ENCODE measurements at regions not wholly inside any gene's neighbourhood (a gene's known extent, or its start where the extent isn't known, plus 50 kb on each side); places are given as distances from the start of the nearest gene placed in this dataset.

GRCh38 chrX:115408771-115409400, 119.4 kb downstream of the LUZP4 start:
- Mint-ChIP-seq H3K9me3 (no peaks in the 10 kb centered on the region), H3K4me3 (no peak overlapping the region), H3K4me1 (no peaks in the 10 kb centered on the region), H3K27me3 (ENCODE audit: low read depth, poor library complexity) (no peaks in the 10 kb centered on the region), H3K36me3 (ENCODE audit: low read depth) (no peaks in the 10 kb centered on the region), H3K27ac (no peak overlapping the region)
- DNase-seq, result no peak
- no peak for TF ChIP-seq CTCF (IDR thresholded peaks at IDR 0.05)

DNA sequence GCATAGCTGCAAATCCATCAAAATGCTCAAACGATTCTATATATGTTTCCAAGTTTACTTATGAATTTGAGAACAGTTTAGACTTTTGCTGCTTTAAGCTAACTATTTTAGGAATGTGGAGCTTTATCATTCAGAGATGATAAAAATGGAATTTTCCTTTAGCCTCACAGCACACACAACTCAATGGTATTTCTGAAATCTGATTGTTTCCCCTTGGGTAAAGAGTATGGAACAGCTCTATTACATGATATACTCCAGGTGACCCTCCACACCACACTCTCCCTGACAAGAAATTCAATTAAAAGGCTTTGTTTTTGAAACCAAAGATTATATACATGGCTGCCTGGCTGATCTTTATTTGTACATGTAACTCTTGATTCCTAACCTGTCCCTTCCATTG, 120.0 kb downstream of the LUZP4 start:
- H3K4me1 Mint-ChIP-seq, result no peaks in the 10 kb centered on the region
- H3K36me3 Mint-ChIP-seq (ENCODE audit: low read depth), result no peaks in the 10 kb centered on the region
- H3K27ac Mint-ChIP-seq, result no peak overlapping the region
- no peaks in the 10 kb centered on the region for H3K27me3 Mint-ChIP-seq (ENCODE audit: low read depth, poor library complexity)
- no peaks in the 10 kb centered on the region for H3K9me3 Mint-ChIP-seq
- H3K4me3 Mint-ChIP-seq, result no peak overlapping the region
- DNase-seq, result no peak
- no peak for TF ChIP-seq CTCF (IDR thresholded peaks at IDR 0.05)

GRCh38 chrX:115410731-115411428, 121.4 kb downstream of the LUZP4 start:
- TF ChIP-seq CTCF (IDR thresholded peaks at IDR 0.05), result no peak
- H3K27ac Mint-ChIP-seq, result no peak overlapping the region
- no peaks in the 10 kb centered on the region for H3K4me1 Mint-ChIP-seq
- no peak for DNase-seq
- H3K36me3 Mint-ChIP-seq (ENCODE audit: low read depth), result no peaks in the 10 kb centered on the region
- no peaks in the 10 kb centered on the region for H3K9me3 Mint-ChIP-seq
- no peak overlapping the region for H3K4me3 Mint-ChIP-seq
- no peaks in the 10 kb centered on the region for H3K27me3 Mint-ChIP-seq (ENCODE audit: low read depth, poor library complexity)

DNA sequence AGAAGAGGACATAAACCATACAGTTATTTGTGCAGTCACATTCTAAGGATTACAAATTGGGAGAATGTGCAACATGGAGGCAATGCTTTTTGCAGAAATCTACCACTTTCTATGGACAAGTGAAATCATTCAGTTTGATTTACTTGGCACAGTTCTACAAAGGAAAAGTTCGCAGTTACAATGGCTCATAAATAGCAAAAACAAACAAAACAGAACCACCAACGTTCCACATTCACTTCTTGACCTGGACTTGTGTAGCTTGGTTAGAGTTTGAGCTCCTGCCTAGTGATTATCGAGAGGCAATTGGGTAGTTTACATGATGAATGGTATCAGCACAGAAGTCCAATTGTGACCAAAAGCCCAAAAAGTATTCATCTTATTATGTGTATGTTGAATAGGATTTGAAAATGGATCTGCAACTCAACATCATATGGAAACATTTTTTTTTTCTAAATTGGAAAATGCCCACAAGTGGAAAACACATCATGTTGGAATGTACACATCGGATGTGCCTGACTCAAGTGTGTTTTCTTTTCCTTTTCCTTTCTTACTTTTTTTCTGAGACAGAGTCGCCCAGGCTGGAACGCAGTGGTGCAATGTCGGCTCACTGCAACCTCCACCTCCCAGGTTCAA, 123.8 kb downstream of the LUZP4 start:
- H3K9me3 Mint-ChIP-seq, result no peaks in the 10 kb centered on the region
- TF ChIP-seq CTCF (IDR thresholded peaks at IDR 0.05), result no peak
- peaks cover 11% of the 10 kb centered on the region for H3K4me1 Mint-ChIP-seq
- no peak overlapping the region for H3K27ac Mint-ChIP-seq
- no peaks in the 10 kb centered on the region for H3K36me3 Mint-ChIP-seq (ENCODE audit: low read depth)
- no peak overlapping the region for H3K4me3 Mint-ChIP-seq
- DNase-seq, result no peak
- H3K27me3 Mint-ChIP-seq (ENCODE audit: low read depth, poor library complexity), result no peaks in the 10 kb centered on the region

GRCh38 chrX:115419069-115419468, 129.6 kb downstream of the LUZP4 start:
- Mint-ChIP-seq H3K4me1 (peaks cover 17% of the 10 kb centered on the region), H3K27ac (no peak overlapping the region), H3K4me3 (no peak overlapping the region), H3K36me3 (ENCODE audit: low read depth) (no peaks in the 10 kb centered on the region), H3K9me3 (peaks cover 2% of the 10 kb centered on the region), H3K27me3 (ENCODE audit: low read depth, poor library complexity) (no peaks in the 10 kb centered on the region)
- DNase-seq, result no peak
- no peak for TF ChIP-seq CTCF (IDR thresholded peaks at IDR 0.05)

Data from nephron progenitor cell (in vitro differentiated cells).